HG02588 (cell line): ENCODE measurements at regions not wholly inside any gene's neighbourhood (a gene's known extent, or its start where the extent isn't known, plus 50 kb on each side); places are given as distances from the start of the nearest gene placed in this dataset.
"Not testable (repeated sequence)": the region's sequence is repeated elsewhere in the genome, so short reads cannot be mapped to it uniquely, and the experiment has no call there.

Experiments
- ATAC-seq: cut with Tn5 transposase; IDR thresholded peaks from one replicate; pipeline ENCODE4 v1.9.1; 2021; ENCODE audit warnings: mild to moderate bottlenecking, moderate library complexity; ENCODE audit not compliant: unreplicated experiment

- no peak for ATAC-seq
Observed at GRCh38 chr5:17398866-17399835, 98.9 kb upstream of the TAF11L2 start.

GRCh38 chr5:17399931-17400330, 98.1 kb upstream of the TAF11L2 start:
- ATAC-seq = no peak

- ATAC-seq = no peak
Observed at GRCh38 chr5:17400724-17401469, 97.1 kb upstream of the TAF11L2 start.

GRCh38 chr5:17401470-17402288, 96.4 kb upstream of the TAF11L2 start:
- ATAC-seq = no peak

- ATAC-seq = no peak
Observed at GRCh38 chr5:17402289-17403121, 95.5 kb upstream of the TAF11L2 start.

GRCh38 chr5:17403695-17404490, 94.1 kb upstream of the TAF11L2 start:
- no peak for ATAC-seq

GRCh38 chr5:17405976-17406375, 92.1 kb upstream of the TAF11L2 start:
- ATAC-seq = no peak

GRCh38 chr5:17406423-17406838, 91.6 kb upstream of the TAF11L2 start:
- ATAC-seq = no peak

GRCh38 chr5:17411436-17412402, 86.3 kb upstream of the TAF11L2 start:
- no peak for ATAC-seq

- no peak for ATAC-seq
Observed at GRCh38 chr5:17412760-17413671, 85.0 kb upstream of the TAF11L2 start.

- ATAC-seq = no peak
Observed at GRCh38 chr5:17413691-17414090, 84.3 kb upstream of the TAF11L2 start.

- no peak for ATAC-seq
Observed at GRCh38 chr5:17415321-17415758, 82.7 kb upstream of the TAF11L2 start.

GRCh38 chr5:17416374-17416773, 81.7 kb upstream of the TAF11L2 start:
- not testable (repeated sequence) for ATAC-seq

- ATAC-seq = no peak
Observed at GRCh38 chr5:17424674-17425073, 73.4 kb upstream of the TAF11L2 start.

GRCh38 chr5:17425385-17426070, 72.5 kb upstream of the TAF11L2 start:
- ATAC-seq = no peak

GRCh38 chr5:17426104-17426749, 71.8 kb upstream of the TAF11L2 start:
- peak; percentile 81 for ATAC-seq
